ENCODE measurements at regions not wholly inside any gene's neighbourhood (a gene's known extent, or its start where the extent isn't known, plus 50 kb on each side); places are given as distances from the start of the nearest gene placed in this dataset.

- TF ChIP-seq CTCF (IDR thresholded peaks at IDR 0.05) (no peak), POLR2A (IDR thresholded peaks at IDR 0.05) (no peak)
These were observed 73.4 kb upstream of the PLS3 start for GRCh38 chrX:115487608-115488007.
